IMR-90 (cell line): ENCODE measurements at regions not wholly inside any gene's neighbourhood (a gene's known extent, or its start where the extent isn't known, plus 50 kb on each side); places are given as distances from the start of the nearest gene placed in this dataset.

Experiments used
- ATAC-seq: fragments of 200-7000 bp; cut with Tn5 transposase; 2 replicates; pipeline ENCODE4 v1.9.1; 2020; ENCODE audit warnings: low read depth, mild to moderate bottlenecking, moderate library complexity
- BruUV-seq: library from RNA; stranded (reverse); fragments of 400-500 nt; replicated peaks from 2 replicates; lab custom pipeline; 2021; lab: Mats Ljungman, UMichigan
- CTCF ChIA-PET: fragments of 300-600 bp; formaldehyde crosslinking; extraction: SDS; loops from one replicate; lab custom pipeline; 2021; ENCODE audit warnings: antibody characterized with exemption; lab: Yijun Ruan, JAX
- POLR2A ChIA-PET: fragments of 300-600 bp; sonication (Branson Sonifier 250); formaldehyde crosslinking; loops from one replicate; lab custom pipeline; 2022; ENCODE audit warnings: antibody characterized with exemption; ENCODE audit not compliant: unreplicated experiment; lab: Charles Lee
- DNase-seq: peaks from one replicate; pipeline ENCODE4 v3.0.0; 2013
- H2AFZ ChIP-seq: replicated peaks from 2 replicates; pipeline ENCODE3; 2013; ENCODE audit warnings: low read length, mild to moderate bottlenecking; ENCODE audit not compliant: poor library complexity
- H2AK5ac ChIP-seq: 2 replicates; pipeline ENCODE4 v1.6.1; 2013; ENCODE audit warnings: low read depth, low read length, inconsistent platforms
- H2AK9ac ChIP-seq: replicated peaks from 2 replicates; pipeline ENCODE3; 2013; ENCODE audit warnings: mild to moderate bottlenecking, low read depth, low read length, moderate library complexity; ENCODE audit not compliant: poor library complexity
- H2BK120ac ChIP-seq: 2 replicates; pipeline ENCODE4 v1.6.1; 2013; ENCODE audit warnings: low read depth, low read length, inconsistent platforms
- H2BK15ac ChIP-seq: 3 replicates; pipeline ENCODE4 v1.6.1; 2013; ENCODE audit warnings: low read depth, low read length, inconsistent platforms
- H2BK20ac ChIP-seq: 2 replicates; pipeline ENCODE4 v1.6.1; 2013; ENCODE audit warnings: low read depth, mild to moderate bottlenecking, inconsistent platforms, low read length, moderate library complexity
- H2BK5ac ChIP-seq: 2 replicates; pipeline ENCODE4 v1.6.1; 2013; ENCODE audit warnings: mild to moderate bottlenecking, low read depth, low read length, inconsistent platforms; ENCODE audit not compliant: poor library complexity, severe bottlenecking
- H3K14ac ChIP-seq: replicated peaks from 2 replicates; pipeline ENCODE4 v1.6.1; 2013; ENCODE audit warnings: low read depth, low read length, inconsistent platforms
- H3K18ac ChIP-seq: 2 replicates; pipeline ENCODE4 v1.6.1; 2013; ENCODE audit warnings: low read depth, low read length, control low read depth
- H3K23ac ChIP-seq: 2 replicates; pipeline ENCODE4 v1.6.1; 2013; ENCODE audit warnings: low read depth, low read length, inconsistent platforms
- H3K27ac ChIP-seq: 2 replicates; pipeline ENCODE4 v1.5.1; 2013; ENCODE audit warnings: mild to moderate bottlenecking, control low read depth, low read length; ENCODE audit not compliant: insufficient read depth
- H3K27me3 ChIP-seq: 2 replicates; pipeline ENCODE4 v1.6.1; 2013; ENCODE audit warnings: low read length; ENCODE audit not compliant: control insufficient read depth, insufficient read depth
- H3K36me3 ChIP-seq: 2 replicates; pipeline ENCODE4 v1.6.1; 2013; ENCODE audit warnings: low read length, mixed read lengths; ENCODE audit not compliant: control insufficient read depth, insufficient read depth
- H3K4ac ChIP-seq: 2 replicates; pipeline ENCODE4 v1.6.1; 2013; ENCODE audit warnings: low read depth, low read length, inconsistent platforms
- H3K4me1 ChIP-seq: 2 replicates; pipeline ENCODE4 v1.6.1; 2013; ENCODE audit warnings: low read length, mixed read lengths; ENCODE audit not compliant: control insufficient read depth, insufficient read depth
- H3K4me2 ChIP-seq: 2 replicates; pipeline ENCODE4 v1.6.1; 2013; ENCODE audit warnings: low read depth, mild to moderate bottlenecking, control low read depth, low read length, moderate library complexity
- H3K4me3 ChIP-seq: 2 replicates; pipeline ENCODE4 v1.5.1; 2013; ENCODE audit warnings: low read depth, mild to moderate bottlenecking, control low read depth, low read length, moderate library complexity; ENCODE audit not compliant: insufficient read depth
- H3K56ac ChIP-seq: 2 replicates; pipeline ENCODE4 v1.6.1; 2013; ENCODE audit warnings: low read length, inconsistent platforms; ENCODE audit not compliant: insufficient read depth; ENCODE audit errors: extremely low read depth
- H3K79me1 ChIP-seq, 2 experiments: 2 replicates each; pipeline ENCODE4 v1.6.1; 2013; ENCODE audit warnings: low read length in 2 of 2, inconsistent platforms in 1 of 2, low read depth in 1 of 2
- H3K9ac ChIP-seq: 2 replicates; pipeline ENCODE4 v1.6.1; 2013; ENCODE audit warnings: low read depth, low read length, control low read depth
- H3K9me1 ChIP-seq: 2 replicates; pipeline ENCODE4 v1.6.1; 2013; ENCODE audit warnings: low read length, inconsistent platforms; ENCODE audit not compliant: insufficient read depth
- H3K9me3 ChIP-seq: 2 replicates; pipeline ENCODE4 v1.6.1; 2013; ENCODE audit warnings: low read length; ENCODE audit not compliant: control insufficient read depth, insufficient read depth
- H4K20me1 ChIP-seq: 2 replicates; pipeline ENCODE4 v1.6.1; 2013; ENCODE audit warnings: low read length, inconsistent platforms; ENCODE audit not compliant: insufficient read depth
- H4K5ac ChIP-seq: 2 replicates; pipeline ENCODE4 v1.6.1; 2013; ENCODE audit warnings: mild to moderate bottlenecking, low read depth, low read length, control low read depth
- H4K8ac ChIP-seq, 2 experiments: 2 replicates each; pipeline ENCODE4 v1.6.1; 2013; ENCODE audit warnings: low read depth in 2 of 2, low read length in 2 of 2, control low read depth in 1 of 2, inconsistent platforms in 1 of 2
- H4K91ac ChIP-seq: 2 replicates; pipeline ENCODE4 v1.6.1; 2013; ENCODE audit warnings: low read depth, low read length, inconsistent platforms; ENCODE audit not compliant: insufficient read depth
- RFX5 ChIP-seq: IDR thresholded peaks from 2 replicates; pipeline ENCODE4 v1.8.0; 2012; ENCODE audit warnings: low read depth, mild to moderate bottlenecking, low read length, moderate library complexity
- dilution Hi-C: fragments of 300-500 bp; cut with HindIII; formaldehyde crosslinking; loops from one replicate; pipeline ENCODE4 v1.14.3; 2018; ENCODE audit warnings: low sequenced_read_pairs; ENCODE audit not compliant: unreplicated experiment
- in situ Hi-C: fragments of 300-500 bp; cut with MboI; formaldehyde crosslinking; loops from 3 replicates; pipeline ENCODE4 v1.14.3; 2019; ENCODE audit warnings: low sequenced_read_pairs, inconsistent platforms, mixed read lengths
- intact Hi-C: fragments of 100-400 bp; cut with micrococcal nuclease; formaldehyde crosslinking; loops from 2 replicates; pipeline ENCODE4 v1.10.0; 2022

- no peak overlapping the region for H3K23ac ChIP-seq
- ATAC-seq, result no peak
Measured at GRCh38 chr6:99011151-99011550, 63.4 kb upstream of the FBXL4 start.

More at GRCh38 chr6:99011151-99011550, 63.4 kb upstream of the FBXL4 start:
- TF ChIP-seq RFX5, result no peak
- Histone ChIP-seq H3K4me1 (peaks cover 3% of the 10 kb centered on the region), H3K27ac (no peak overlapping the region), H2BK5ac (no peak overlapping the region), H3K36me3 (no peaks in the 10 kb centered on the region), H2AK5ac (no peak overlapping the region), H2BK20ac (no peak overlapping the region), H4K20me1 (no peaks in the 10 kb centered on the region), H3K4ac (no peak overlapping the region), H4K8ac (no peak overlapping the region), H3K9me3 (no peaks in the 10 kb centered on the region), H4K91ac (no peak overlapping the region), H3K9ac (no peak overlapping the region), H3K27me3 (no peaks in the 10 kb centered on the region), H3K79me1 (no peaks in the 10 kb centered on the region), H4K5ac (no peak overlapping the region), H2BK120ac (no peak overlapping the region), H2BK15ac (no peak overlapping the region), H3K14ac (no peak overlapping the region), H3K18ac (no peak overlapping the region), H2AK9ac (no peak overlapping the region), H3K4me3 (no peak overlapping the region), H2AFZ (no peak overlapping the region), H3K56ac (no peak overlapping the region), H3K4me2 (no peak overlapping the region), H3K9me1 (no peaks in the 10 kb centered on the region)
- POLR2A ChIA-PET, result no interaction called here
- intact Hi-C loops (no loop called here), dilution Hi-C loops (no loop called here), in situ Hi-C loops (no loop called here)
- CTCF ChIA-PET, result no interaction called here
- no TSS peak for BruUV-seq
- DNase-seq, result no peak
